Mucosa of rectum (tissue), 2 donors: ENCODE measurements at regions not wholly inside any gene's neighbourhood (a gene's known extent, or its start where the extent isn't known, plus 50 kb on each side); places are given as distances from the start of the nearest gene placed in this dataset.

Experiments
- H3K27ac ChIP-seq, 2 donors: one replicate each; pipeline ENCODE4 v1.7.0; 2013; ENCODE audit warnings: inconsistent platforms in 2 of 2, low read depth in 2 of 2, low read length in 2 of 2
- H3K27me3 ChIP-seq, 2 donors: one replicate each; pipeline ENCODE4 v1.7.0; 2013; ENCODE audit warnings: low read length in 2 of 2; ENCODE audit not compliant: control insufficient read depth in 2 of 2, insufficient read depth in 2 of 2
- H3K36me3 ChIP-seq, 2 donors: one replicate each; pipeline ENCODE4 v1.7.0; 2013; ENCODE audit warnings: low read length in 2 of 2; ENCODE audit not compliant: control insufficient read depth in 2 of 2, insufficient read depth in 2 of 2
- H3K4me1 ChIP-seq, 2 donors: one replicate each; pipeline ENCODE4 v1.7.0; 2013; ENCODE audit warnings: low read length in 2 of 2, mild to moderate bottlenecking in 1 of 2; ENCODE audit not compliant: control insufficient read depth in 2 of 2, insufficient read depth in 2 of 2
- H3K4me3 ChIP-seq, 2 donors: one replicate each; pipeline ENCODE4 v1.7.0; 2013; ENCODE audit warnings: low read length in 2 of 2
- H3K9ac ChIP-seq, 2 donors: one replicate each; pipeline ENCODE4 v1.7.0; 2013; ENCODE audit warnings: low read length in 2 of 2, low read depth in 1 of 2, mild to moderate bottlenecking in 1 of 2
- H3K9me3 ChIP-seq, 2 donors: one replicate each; pipeline ENCODE4 v1.7.0; 2013; ENCODE audit warnings: low read length in 2 of 2; ENCODE audit not compliant: control insufficient read depth in 2 of 2
- donor health status: healthy.
- donor health status: Normal muscosa, but diverticular disease.

GRCh38 chr2:16257322-16258028 is 317.1 kb downstream of the MYCN start:
- H3K27ac ChIP-seq = no peak overlapping the region
- H3K4me1 ChIP-seq = no peaks in the 10 kb centered on the region
- H3K4me3 ChIP-seq = no peak overlapping the region
- no peaks in the 10 kb centered on the region for H3K9me3 ChIP-seq
- no peak overlapping the region for H3K9ac ChIP-seq
- no peaks in the 10 kb centered on the region for H3K27me3 ChIP-seq
- no peaks in the 10 kb centered on the region for H3K36me3 ChIP-seq

GRCh38 chr2:16256601-16257321 is 316.4 kb downstream of the MYCN start:
- Histone ChIP-seq H3K36me3 (no peaks in the 10 kb centered on the region), H3K4me1 (no peaks in the 10 kb centered on the region), H3K9ac (no peak overlapping the region), H3K4me3 (no peak overlapping the region), H3K9me3 (no peaks in the 10 kb centered on the region), H3K27ac (no peak overlapping the region), H3K27me3 (no peaks in the 10 kb centered on the region)

- Histone ChIP-seq H3K4me3 (no peak overlapping the region), H3K9me3 (no peaks in the 10 kb centered on the region), H3K4me1 (no peaks in the 10 kb centered on the region)
Observed at GRCh38 chr2:16255120-16255519, 314.8 kb downstream of the MYCN start.

GRCh38 chr2:16254356-16254965 is 314.1 kb downstream of the MYCN start:
- Histone ChIP-seq H3K36me3 (no peaks in the 10 kb centered on the region), H3K4me1 (no peaks in the 10 kb centered on the region), H3K9ac (no peak overlapping the region), H3K27ac (no peak overlapping the region), H3K4me3 (no peak overlapping the region), H3K9me3 (no peaks in the 10 kb centered on the region), H3K27me3 (no peaks in the 10 kb centered on the region)

More at GRCh38 chr2:16255120-16255519, 314.8 kb downstream of the MYCN start:
- Histone ChIP-seq H3K27me3 (no peaks in the 10 kb centered on the region), H3K9ac (no peak overlapping the region), H3K36me3 (no peaks in the 10 kb centered on the region), H3K27ac (no peak overlapping the region)

- H3K9me3 ChIP-seq = no peaks in the 10 kb centered on the region
- H3K4me3 ChIP-seq = no peak overlapping the region
- no peaks in the 10 kb centered on the region for H3K36me3 ChIP-seq
- H3K27ac ChIP-seq = no peak overlapping the region
- no peaks in the 10 kb centered on the region for H3K4me1 ChIP-seq
- peaks cover 0 to 4% of the 10 kb centered on the region in 2 donors for H3K27me3 ChIP-seq
- H3K9ac ChIP-seq = no peak overlapping the region
Observed at GRCh38 chr2:16253291-16253690, 312.9 kb downstream of the MYCN start.

- Histone ChIP-seq H3K9ac (no peak overlapping the region), H3K27ac (no peak overlapping the region), H3K27me3 (peaks cover 0 to 4% of the 10 kb centered on the region in 2 donors), H3K4me1 (no peaks in the 10 kb centered on the region), H3K36me3 (no peaks in the 10 kb centered on the region), H3K4me3 (no peak overlapping the region), H3K9me3 (no peaks in the 10 kb centered on the region)
Observed at GRCh38 chr2:16252891-16253290, 312.5 kb downstream of the MYCN start.

- H3K9ac ChIP-seq = no peak overlapping the region
- H3K27ac ChIP-seq = no peak overlapping the region
- no peaks in the 10 kb centered on the region for H3K9me3 ChIP-seq
- no peak overlapping the region for H3K4me3 ChIP-seq
- H3K27me3 ChIP-seq = peaks cover 0 to 4% of the 10 kb centered on the region in 2 donors
- no peaks in the 10 kb centered on the region for H3K36me3 ChIP-seq
- no peaks in the 10 kb centered on the region for H3K4me1 ChIP-seq
Observed at GRCh38 chr2:16252251-16252650, 311.9 kb downstream of the MYCN start.

GRCh38 chr2:16251511-16252225 is 311.3 kb downstream of the MYCN start:
- Histone ChIP-seq H3K36me3 (no peaks in the 10 kb centered on the region), H3K27me3 (peaks cover 0 to 4% of the 10 kb centered on the region in 2 donors), H3K4me1 (no peaks in the 10 kb centered on the region), H3K4me3 (no peak overlapping the region), H3K27ac (no peak overlapping the region), H3K9ac (no peak overlapping the region), H3K9me3 (no peaks in the 10 kb centered on the region)

- peaks cover 0 to 4% of the 10 kb centered on the region in 2 donors for H3K27me3 ChIP-seq
- H3K9me3 ChIP-seq = no peaks in the 10 kb centered on the region
- H3K4me3 ChIP-seq = no peak overlapping the region
- no peaks in the 10 kb centered on the region for H3K36me3 ChIP-seq
- H3K4me1 ChIP-seq = no peaks in the 10 kb centered on the region
- H3K9ac ChIP-seq = no peak overlapping the region
- H3K27ac ChIP-seq = no peak overlapping the region
Observed at GRCh38 chr2:16250886-16251285, 310.5 kb downstream of the MYCN start.

GRCh38 chr2:16250466-16250865 is 310.1 kb downstream of the MYCN start:
- Histone ChIP-seq H3K4me3 (no peak overlapping the region), H3K27me3 (peaks cover 0 to 4% of the 10 kb centered on the region in 2 donors), H3K27ac (no peak overlapping the region), H3K9ac (no peak overlapping the region), H3K9me3 (no peaks in the 10 kb centered on the region), H3K36me3 (no peaks in the 10 kb centered on the region), H3K4me1 (no peaks in the 10 kb centered on the region)
